ENCODE measurements at regions not wholly inside any gene's neighbourhood (a gene's known extent, or its start where the extent isn't known, plus 50 kb on each side); places are given as distances from the start of the nearest gene placed in this dataset.

GRCh38 chr2:47315475-47315874, 53.6 kb upstream of the EPCAM start:
- DNase-seq (ENCODE audit: low spot score in 2 of 2) (no peak), FAIRE-seq (no peak)

- no peak for DNase-seq (ENCODE audit: low spot score in 2 of 2)
- no peak for FAIRE-seq
Measured at GRCh38 chr2:47313728-47314127, 55.4 kb upstream of the EPCAM start.

GRCh38 chr2:47313141-47313691, 55.9 kb upstream of the EPCAM start:
- DNase-seq (ENCODE audit: low spot score in 2 of 2), result no peak
- FAIRE-seq, result no peak

- DNase-seq (ENCODE audit: low spot score in 2 of 2), result no peak
Measured at GRCh38 chr2:47312491-47312850, 56.6 kb upstream of the EPCAM start.

GRCh38 chr2:47311764-47312490, 57.2 kb upstream of the EPCAM start:
- FAIRE-seq, result no peak

More at GRCh38 chr2:47312491-47312850, 56.6 kb upstream of the EPCAM start:
- FAIRE-seq, result no peak

GRCh38 chr2:47310801-47311560, 58.1 kb upstream of the EPCAM start:
- DNase-seq (ENCODE audit: low spot score in 2 of 2), result peak in 1 of 2 donors; percentile 30
- no peak for FAIRE-seq

More at GRCh38 chr2:47311764-47312490, 57.2 kb upstream of the EPCAM start:
- no peak for DNase-seq (ENCODE audit: low spot score in 2 of 2)

GRCh38 chr2:47309952-47310800, 58.9 kb upstream of the EPCAM start:
- DNase-seq (ENCODE audit: low spot score in 2 of 2), result no peak
- FAIRE-seq, result no peak

- DNase-seq (ENCODE audit: low spot score in 2 of 2), result no peak
- no peak for FAIRE-seq
Measured at GRCh38 chr2:47309472-47309951, 59.6 kb upstream of the EPCAM start.

GRCh38 chr2:47307066-47307465, 62.0 kb upstream of the EPCAM start:
- DNase-seq (ENCODE audit: low spot score in 2 of 2), result no peak
- FAIRE-seq, result no peak

GRCh38 chr2:47304654-47305053, 64.5 kb upstream of the EPCAM start:
- DNase-seq (ENCODE audit: low spot score in 2 of 2), result no peak
- no peak for FAIRE-seq

GRCh38 chr2:47303341-47304148, 65.6 kb upstream of the EPCAM start:
- FAIRE-seq (no peak), DNase-seq (ENCODE audit: low spot score in 2 of 2) (no peak)

GRCh38 chr2:47302308-47302707, 66.8 kb upstream of the EPCAM start:
- FAIRE-seq, result no peak

GRCh38 chr2:47301731-47302130, 67.4 kb upstream of the EPCAM start:
- FAIRE-seq, result no peak
- no peak for DNase-seq (ENCODE audit: low spot score in 2 of 2)

More at GRCh38 chr2:47302308-47302707, 66.8 kb upstream of the EPCAM start:
- DNase-seq (ENCODE audit: low spot score in 2 of 2), result no peak

- DNase-seq (ENCODE audit: low spot score in 2 of 2) (no peak), FAIRE-seq (no peak)
Measured at GRCh38 chr2:47301277-47301618, 67.9 kb upstream of the EPCAM start.

- FAIRE-seq (no peak), DNase-seq (ENCODE audit: low spot score in 2 of 2) (no peak)
Measured at GRCh38 chr2:47300609-47301276, 68.4 kb upstream of the EPCAM start.

GRCh38 chr2:47300081-47300480, 69.0 kb upstream of the EPCAM start:
- DNase-seq (ENCODE audit: low spot score in 2 of 2), result no peak
- FAIRE-seq, result no peak

- no peak for FAIRE-seq
- DNase-seq (ENCODE audit: low spot score in 2 of 2), result no peak
Measured at GRCh38 chr2:47299555-47299954, 69.6 kb upstream of the EPCAM start.

GRCh38 chr2:47298771-47299170, 70.3 kb upstream of the EPCAM start:
- FAIRE-seq, result no peak
- DNase-seq (ENCODE audit: low spot score in 2 of 2), result no peak

GRCh38 chr2:47297767-47298425, 71.2 kb upstream of the EPCAM start:
- no peak for DNase-seq (ENCODE audit: low spot score in 2 of 2)
- FAIRE-seq, result no peak

Measured in frontal cortex (tissue), 3 donors.